Limb (tissue), 2 donors: ENCODE measurements at regions not wholly inside any gene's neighbourhood (a gene's known extent, or its start where the extent isn't known, plus 50 kb on each side); places are given as distances from the start of the nearest gene placed in this dataset.
A peak's percentile ranks its signal among the peaks of the same experiment; 100 is the strongest.
"Not testable (repeated sequence)": the region's sequence is repeated elsewhere in the genome, so short reads cannot be mapped to it uniquely, and the experiment has no call there.

Experiments used
- DNase-seq, 2 donors: peaks; one replicate each; pipeline ENCODE4 v3.0.0-alpha.2; 2016; ENCODE audit errors: extremely low spot score in 2 of 2

DNA sequence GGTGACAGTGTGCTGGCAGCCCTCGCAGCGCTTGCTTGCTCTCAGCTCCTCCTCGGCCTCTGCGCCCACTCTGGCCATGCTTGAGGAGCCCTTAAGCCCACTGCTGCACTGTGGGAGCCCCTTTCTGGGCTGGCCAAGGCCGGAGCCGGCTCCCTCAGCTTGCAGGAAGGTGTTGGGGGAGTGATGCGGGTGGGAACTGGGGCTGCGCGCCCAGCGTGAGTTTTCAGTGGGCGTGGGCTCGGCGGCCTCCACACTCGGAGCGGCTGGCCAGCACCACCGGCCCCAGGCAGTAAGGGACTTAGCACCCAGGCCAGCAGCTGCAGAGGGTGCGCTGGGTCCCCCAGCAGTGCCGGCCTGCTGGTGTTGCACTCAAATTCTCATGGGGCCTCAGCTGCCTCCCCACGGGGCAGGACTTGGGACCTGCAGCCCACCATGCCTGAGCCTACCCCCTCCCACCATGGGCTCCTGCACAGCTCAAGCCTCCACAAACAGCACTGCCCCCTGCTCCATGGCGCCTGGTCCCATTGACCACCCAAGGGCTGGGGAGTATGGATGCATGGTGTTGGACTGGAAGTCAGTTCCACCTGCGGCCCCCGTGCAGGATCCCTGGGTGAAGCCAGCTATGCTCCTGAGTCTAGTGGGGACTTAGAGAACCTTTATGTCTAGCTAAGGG lies 223.1 kb upstream of the PTPRD start:
- no peak for DNase-seq

- peak in 1 of 2 donors; percentile 14 for DNase-seq
Observed at GRCh38 chr9:10843151-10843550, 230.3 kb upstream of the PTPRD start.

- DNase-seq, result peak in 1 of 2 donors; percentile 23
Observed at GRCh38 chr9:10855847-10856246, 243.0 kb upstream of the PTPRD start.

DNA sequence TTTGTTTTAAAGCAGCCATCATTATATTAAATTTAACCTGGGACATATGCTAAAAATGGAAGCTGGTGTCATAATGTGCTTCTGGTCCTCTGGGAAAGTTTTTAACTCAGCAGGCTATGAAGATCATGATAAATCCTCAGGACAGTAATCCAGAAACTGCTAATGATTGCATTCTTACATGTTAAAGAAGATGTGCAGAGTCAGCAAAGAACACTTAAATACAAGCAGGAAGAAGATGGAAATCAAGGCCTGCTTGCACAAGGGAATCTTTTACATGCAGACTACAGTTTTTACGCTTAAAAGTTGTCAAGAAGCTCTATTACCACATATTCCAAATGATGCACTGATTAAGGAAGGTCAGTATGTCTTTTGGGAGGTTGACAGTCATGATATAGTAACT lies 246.0 kb upstream of the PTPRD start:
- DNase-seq, result no peak

DNA sequence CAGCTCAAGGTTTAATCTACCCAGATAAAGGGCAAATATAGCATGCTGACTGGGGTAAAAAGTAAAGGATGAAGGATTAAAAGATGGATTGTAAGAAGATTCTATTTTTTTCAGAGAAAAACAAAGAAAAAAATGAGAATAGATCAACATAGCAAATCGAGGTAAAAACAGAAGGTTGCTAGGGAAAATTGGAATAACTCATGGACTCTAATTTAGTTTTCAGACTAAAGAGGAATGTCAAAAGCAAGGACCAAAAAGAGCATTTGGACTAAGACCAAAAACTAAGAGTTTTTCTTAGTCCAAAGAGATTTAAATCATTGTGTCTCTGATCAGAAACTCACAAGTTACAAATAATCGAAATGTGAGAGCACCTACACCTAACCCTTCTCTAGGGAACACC lies 250.7 kb upstream of the PTPRD start:
- DNase-seq, result no peak

DNA sequence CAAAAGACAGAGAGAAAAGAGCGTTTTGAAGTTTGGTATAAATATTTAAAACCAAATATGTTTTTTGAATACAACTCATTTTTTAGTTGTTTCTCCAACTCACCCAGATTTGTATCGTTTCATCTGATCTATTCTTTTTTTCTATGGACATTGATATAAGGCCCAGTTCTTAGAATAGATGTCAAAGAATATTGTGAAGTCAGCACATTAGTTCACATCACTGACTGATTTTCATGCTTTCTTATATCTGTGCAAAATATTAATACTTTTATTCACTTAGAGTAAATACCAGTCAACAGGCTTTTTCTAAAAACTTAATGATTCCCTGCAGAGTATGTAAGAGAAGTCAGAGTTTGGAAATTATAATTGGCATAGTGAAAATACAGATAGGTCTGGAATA lies 254.4 kb upstream of the PTPRD start:
- no peak for DNase-seq

GRCh38 chr9:10869687-10870086 lies 256.9 kb upstream of the PTPRD start:
- DNase-seq, result no peak

DNA sequence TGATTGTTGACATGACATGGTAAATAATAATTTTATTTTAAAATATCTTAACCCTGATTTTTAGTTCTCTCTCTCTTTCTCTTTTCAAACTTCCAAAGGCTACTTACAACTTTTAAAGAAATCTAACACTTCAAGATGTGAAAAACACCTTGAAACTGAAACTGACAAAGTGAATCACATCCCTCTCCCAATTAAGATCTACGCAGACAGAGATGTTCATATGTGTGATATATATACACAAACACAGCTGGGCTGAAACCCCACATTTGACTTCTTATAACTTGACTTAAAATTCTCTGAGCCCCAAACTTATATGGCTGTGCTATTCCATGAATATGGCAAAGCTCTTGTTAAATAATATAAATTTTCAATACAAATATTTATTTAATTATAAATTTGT lies 261.2 kb upstream of the PTPRD start:
- no peak for DNase-seq

DNA sequence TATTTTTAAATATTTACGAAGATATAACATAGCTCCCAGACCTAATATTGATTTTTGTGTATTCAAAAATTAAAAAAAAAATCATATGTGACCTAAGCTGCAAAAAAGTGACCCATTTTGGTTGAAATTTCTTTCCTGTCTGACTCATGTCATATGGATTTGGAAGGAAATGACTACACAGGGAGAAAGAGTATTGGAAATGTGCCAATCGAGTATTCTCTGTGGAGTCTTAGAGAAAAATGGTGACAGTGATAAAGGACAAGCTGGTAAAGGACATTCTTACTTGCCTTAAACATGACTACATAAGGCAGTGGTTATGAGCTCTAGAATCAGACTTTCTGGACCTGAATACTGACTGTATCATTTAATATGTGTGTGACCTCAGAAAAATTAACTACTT lies 262.9 kb upstream of the PTPRD start:
- no peak for DNase-seq

GRCh38 chr9:10876333-10876732 lies 263.5 kb upstream of the PTPRD start:
- DNase-seq, result no peak

DNA sequence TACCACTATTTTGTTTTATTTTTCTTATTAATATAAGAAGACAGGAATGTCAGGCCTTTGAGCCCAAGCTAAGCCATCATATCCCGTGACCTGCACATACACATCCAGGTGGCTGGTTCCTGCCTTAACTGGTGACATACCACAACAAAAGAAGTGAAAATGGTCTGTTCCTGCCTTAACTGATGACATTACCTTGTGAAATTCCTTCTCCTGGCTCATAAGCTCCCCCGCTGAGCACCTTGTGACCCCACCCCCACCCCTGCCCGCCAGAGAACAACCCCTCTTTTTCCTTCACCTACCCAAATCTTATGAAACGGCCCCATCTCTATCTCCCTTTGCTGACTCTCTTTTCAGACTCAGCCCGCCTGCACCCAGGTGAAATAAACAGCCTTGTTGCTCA lies 277.5 kb upstream of the PTPRD start:
- not testable (repeated sequence) for DNase-seq

DNA sequence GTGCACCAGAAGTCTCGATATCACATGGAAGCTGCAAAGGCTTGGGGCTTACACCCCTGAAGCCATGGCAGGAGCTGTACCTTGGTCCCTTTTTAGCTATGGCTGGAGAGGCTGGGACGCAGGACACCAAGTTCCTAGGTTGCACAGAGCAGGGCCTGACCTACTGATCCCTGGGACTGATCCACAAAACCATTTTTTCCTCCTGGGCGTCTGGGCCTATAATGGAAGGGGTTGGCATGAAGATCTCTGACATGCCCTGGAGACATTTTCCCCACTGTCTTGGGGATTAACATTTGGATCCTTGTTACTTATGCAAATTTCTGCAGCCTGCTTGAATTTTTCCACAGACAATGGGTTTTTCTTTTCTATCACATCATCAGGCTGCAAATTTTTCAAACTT lies 286.7 kb upstream of the PTPRD start:
- DNase-seq, result no peak

DNA sequence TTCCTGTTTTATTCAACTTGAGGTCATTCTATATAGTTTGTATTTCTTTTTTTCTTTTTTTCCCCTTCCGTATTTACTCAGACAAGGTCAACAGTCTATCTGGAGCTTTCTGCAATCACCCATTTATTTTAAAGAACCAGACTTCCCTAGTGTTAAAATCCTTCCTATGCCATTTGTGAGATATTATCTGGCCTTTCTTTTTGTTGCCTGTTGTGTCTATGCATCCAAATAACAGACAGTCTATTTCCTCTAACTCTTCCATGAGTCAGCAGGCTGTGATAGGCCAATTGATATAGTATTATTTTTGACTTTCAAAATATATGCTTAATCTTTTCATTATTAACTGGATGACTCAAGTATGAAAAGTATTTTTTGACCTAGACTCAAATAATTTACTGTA lies 291.2 kb upstream of the PTPRD start:
- DNase-seq, result no peak

GRCh38 chr9:10910779-10911178 lies 298.0 kb upstream of the PTPRD start:
- no peak for DNase-seq

- no peak for DNase-seq
Observed at GRCh38 chr9:10911373-10911772, 298.6 kb upstream of the PTPRD start.

DNA sequence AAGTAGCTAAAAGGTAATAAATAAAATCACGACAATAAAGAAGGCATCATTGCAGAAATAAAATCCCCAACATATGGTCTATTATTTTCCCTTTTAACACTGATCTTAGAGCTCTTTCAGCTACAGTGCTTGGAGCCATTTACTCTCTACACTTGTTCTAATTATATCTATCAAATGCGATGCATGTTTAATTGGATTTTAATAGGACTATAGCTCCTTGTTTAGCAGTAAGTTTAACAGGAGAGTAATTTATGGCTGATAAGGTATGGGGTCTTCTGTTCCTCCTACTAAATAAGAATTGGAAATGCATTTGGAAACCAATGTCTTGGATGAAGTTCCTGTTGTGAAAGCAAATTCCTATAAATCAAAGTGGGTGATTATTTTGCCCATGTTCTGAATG lies 304.2 kb upstream of the PTPRD start:
- no peak for DNase-seq

- no peak for DNase-seq
Observed at GRCh38 chr9:10921671-10922070, 308.9 kb upstream of the PTPRD start.

- no peak for DNase-seq
Observed at GRCh38 chr9:10925896-10926295, 313.1 kb upstream of the PTPRD start.

DNA sequence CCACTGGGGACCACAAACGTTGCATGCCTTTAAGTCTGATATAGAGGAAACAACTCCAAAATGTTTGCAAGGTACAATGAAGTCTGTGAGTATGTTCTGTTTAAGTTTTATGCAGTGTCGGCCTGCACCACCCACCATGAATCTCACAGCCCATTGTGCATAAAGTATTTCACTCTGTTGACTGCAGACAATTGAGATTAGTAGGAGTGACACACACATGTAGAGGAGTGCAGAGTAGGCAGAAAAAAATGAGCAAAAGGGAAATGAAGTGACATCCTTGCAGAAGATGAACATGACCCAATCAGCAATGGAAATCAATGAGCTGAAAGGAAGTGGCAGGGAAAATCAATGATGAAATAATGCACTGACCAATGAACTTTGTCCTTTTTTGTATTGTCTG lies 315.6 kb upstream of the PTPRD start:
- no peak for DNase-seq

DNA sequence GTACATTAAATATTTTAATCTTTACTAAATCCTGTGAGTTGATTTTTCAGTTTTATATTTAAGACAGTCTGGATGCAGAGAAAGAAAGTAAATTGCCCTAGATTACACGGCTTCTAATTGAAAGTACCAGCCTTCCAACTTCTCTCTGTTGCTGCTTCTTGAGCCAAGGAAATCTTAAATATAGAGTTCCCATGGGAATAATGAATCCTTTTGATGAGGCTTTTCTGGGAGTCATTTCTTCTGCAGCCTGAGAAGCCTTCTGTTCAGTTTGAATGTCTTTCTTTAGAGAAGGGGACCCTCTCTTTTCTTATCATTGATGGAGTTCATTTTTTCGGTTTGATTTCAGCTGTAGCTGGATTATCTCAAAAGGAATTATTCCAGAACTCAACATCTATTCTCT lies 317.3 kb upstream of the PTPRD start:
- DNase-seq, result no peak

GRCh38 chr9:10946676-10947410 lies 334.0 kb upstream of the PTPRD start:
- DNase-seq, result no peak

- no peak for DNase-seq
Observed at GRCh38 chr9:10957878-10958277, 345.1 kb upstream of the PTPRD start.

DNA sequence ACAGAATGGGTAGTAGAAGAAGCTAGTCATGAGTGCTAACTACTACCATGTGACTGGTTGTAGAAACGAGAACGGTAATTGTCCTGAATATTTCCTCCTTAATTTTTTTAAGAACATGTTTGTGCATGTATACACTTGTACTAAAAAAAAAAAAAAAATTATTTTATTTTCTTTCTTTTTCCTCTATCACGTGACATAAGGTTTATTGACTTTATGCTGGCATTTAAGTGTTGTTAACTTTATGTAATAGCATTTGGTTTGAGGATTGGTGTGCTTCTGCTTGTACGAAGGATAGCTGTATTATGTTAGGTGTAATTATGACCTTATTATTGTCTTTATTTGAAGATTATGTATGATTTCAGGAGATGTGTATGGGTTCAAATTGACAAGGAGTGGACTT lies 349.1 kb upstream of the PTPRD start:
- DNase-seq, result no peak
